ENCODE measurements at regions not wholly inside any gene's neighbourhood (a gene's known extent, or its start where the extent isn't known, plus 50 kb on each side); places are given as distances from the start of the nearest gene placed in this dataset.
"Not testable (repeated sequence)": the region's sequence is repeated elsewhere in the genome, so short reads cannot be mapped to it uniquely, and the experiment has no call there.

- POLR2A ChIA-PET: no interaction called here
- CTCF ChIA-PET: no interaction called here
Measured at GRCh38 chr2:12010779-12011178, 264.3 kb downstream of the LPIN1 start.

- ChIA-PET CTCF (no interaction called here), POLR2A (no interaction called here)
Measured at GRCh38 chr2:12014088-12014960, 267.9 kb downstream of the LPIN1 start.

- ChIA-PET POLR2A (no interaction called here), CTCF (interaction anchor here (0.5 kb wide), 1 partner anchor 143 kb away, joined by 3 read pairs; no protein-coding TSS in a partner anchor)
Measured at GRCh38 chr2:12017499-12018157, 271.2 kb downstream of the LPIN1 start.

GRCh38 chr2:12018726-12019125, 272.3 kb downstream of the LPIN1 start:
- POLR2A ChIA-PET, CTCF ChIA-PET: not testable (repeated sequence)

GRCh38 chr2:12020833-12021469, 274.5 kb downstream of the LPIN1 start:
- ChIA-PET POLR2A (no interaction called here), CTCF (no interaction called here)

GRCh38 chr2:12024197-12024907, 277.9 kb downstream of the LPIN1 start:
- POLR2A ChIA-PET, CTCF ChIA-PET: not testable (repeated sequence)

- ChIA-PET POLR2A (no interaction called here), CTCF (no interaction called here)
Measured at GRCh38 chr2:12027136-12027535, 280.7 kb downstream of the LPIN1 start.

- CTCF ChIA-PET: no interaction called here
Measured at GRCh38 chr2:12031866-12032265, 285.4 kb downstream of the LPIN1 start.

GRCh38 chr2:12032398-12032797, 286.0 kb downstream of the LPIN1 start:
- POLR2A ChIA-PET: no interaction called here

More at GRCh38 chr2:12031866-12032265, 285.4 kb downstream of the LPIN1 start:
- POLR2A ChIA-PET: no interaction called here

GRCh38 chr2:12032975-12033374, 286.5 kb downstream of the LPIN1 start:
- CTCF ChIA-PET: no interaction called here
- POLR2A ChIA-PET: no interaction called here

More at GRCh38 chr2:12032398-12032797, 286.0 kb downstream of the LPIN1 start:
- CTCF ChIA-PET: no interaction called here

GRCh38 chr2:12033494-12033893, 287.1 kb downstream of the LPIN1 start:
- CTCF ChIA-PET: no interaction called here

GRCh38 chr2:12034382-12034781, 287.9 kb downstream of the LPIN1 start:
- ChIA-PET CTCF (no interaction called here), POLR2A (no interaction called here)

More at GRCh38 chr2:12033494-12033893, 287.1 kb downstream of the LPIN1 start:
- POLR2A ChIA-PET: no interaction called here

- ChIA-PET POLR2A (no interaction called here), CTCF (no interaction called here)
Measured at GRCh38 chr2:12035029-12035720, 288.7 kb downstream of the LPIN1 start.

GRCh38 chr2:12035956-12036639, 289.7 kb downstream of the LPIN1 start:
- POLR2A ChIA-PET: no interaction called here
- CTCF ChIA-PET: no interaction called here

GRCh38 chr2:12036640-12036983, 290.2 kb downstream of the LPIN1 start:
- ChIA-PET CTCF (no interaction called here), POLR2A (no interaction called here)

GRCh38 chr2:12037301-12037700, 290.9 kb downstream of the LPIN1 start:
- ChIA-PET POLR2A (no interaction called here), CTCF (no interaction called here)

GRCh38 chr2:12041236-12041635, 294.8 kb downstream of the LPIN1 start:
- ChIA-PET POLR2A (no interaction called here), CTCF (no interaction called here)

GRCh38 chr2:12043131-12043530, 296.7 kb downstream of the LPIN1 start:
- CTCF ChIA-PET: interaction anchor here (1.3 kb wide), 1 partner anchor 61 kb away, joined by 3 read pairs; no protein-coding TSS in a partner anchor
- POLR2A ChIA-PET: no interaction called here

- ChIA-PET CTCF (no interaction called here), POLR2A (no interaction called here)
Measured at GRCh38 chr2:12044857-12045256, 298.4 kb downstream of the LPIN1 start.

All from activated CD8-positive, alpha-beta memory T cell treated with anti-CD3 and anti-CD28 coated beads for 36 hours (primary cell).